ENCODE measurements at regions not wholly inside any gene's neighbourhood (a gene's known extent, or its start where the extent isn't known, plus 50 kb on each side); places are given as distances from the start of the nearest gene placed in this dataset.

GRCh38 chr7:25279705-25280104 is 51.4 kb upstream of the NPVF start:
- no peak for DNase-seq (ENCODE audit: low spot score)

GRCh38 chr7:25280181-25280580 is 51.9 kb upstream of the NPVF start:
- DNase-seq (ENCODE audit: low spot score), result no peak

GRCh38 chr7:25282194-25282593 is 53.9 kb upstream of the NPVF start:
- no peak for DNase-seq (ENCODE audit: low spot score)

- no peak for DNase-seq (ENCODE audit: low spot score)
These were observed 58.5 kb upstream of the NPVF start for GRCh38 chr7:25286756-25287155.

GRCh38 chr7:25287291-25287690 is 59.0 kb upstream of the NPVF start:
- no peak for DNase-seq (ENCODE audit: low spot score)

GRCh38 chr7:25288556-25289307 is 60.4 kb upstream of the NPVF start:
- DNase-seq (ENCODE audit: low spot score), result no peak

- DNase-seq (ENCODE audit: low spot score), result no peak
These were observed 61.2 kb upstream of the NPVF start for GRCh38 chr7:25289518-25289917.

- no peak for DNase-seq (ENCODE audit: low spot score)
These were observed 66.3 kb upstream of the NPVF start for GRCh38 chr7:25294624-25295023.

- DNase-seq (ENCODE audit: low spot score), result no peak
These were observed 67.1 kb upstream of the NPVF start for GRCh38 chr7:25295387-25295786.

- no peak for DNase-seq (ENCODE audit: low spot score)
These were observed 67.8 kb upstream of the NPVF start for GRCh38 chr7:25296086-25296485.

GRCh38 chr7:25297278-25297677 is 69.0 kb upstream of the NPVF start:
- no peak for DNase-seq (ENCODE audit: low spot score)

- no peak for DNase-seq (ENCODE audit: low spot score)
These were observed 75.2 kb upstream of the NPVF start for GRCh38 chr7:25303281-25304181.

- no peak for DNase-seq (ENCODE audit: low spot score)
These were observed 76.4 kb upstream of the NPVF start for GRCh38 chr7:25304691-25305090.

- DNase-seq (ENCODE audit: low spot score), result no peak
These were observed 77.5 kb upstream of the NPVF start for GRCh38 chr7:25305831-25306230.

GRCh38 chr7:25307624-25308023 is 79.3 kb upstream of the NPVF start:
- no peak for DNase-seq (ENCODE audit: low spot score)

GRCh38 chr7:25308246-25308645 is 80.0 kb upstream of the NPVF start:
- DNase-seq (ENCODE audit: low spot score), result no peak

GRCh38 chr7:25308906-25309705 is 80.8 kb upstream of the NPVF start:
- no peak for DNase-seq (ENCODE audit: low spot score)

GRCh38 chr7:25310896-25311295 is 82.6 kb upstream of the NPVF start:
- no peak for DNase-seq (ENCODE audit: low spot score)

GRCh38 chr7:25311346-25311745 is 83.1 kb upstream of the NPVF start:
- DNase-seq (ENCODE audit: low spot score), result no peak

GRCh38 chr7:25312968-25313367 is 84.7 kb upstream of the NPVF start:
- no peak for DNase-seq (ENCODE audit: low spot score)

GRCh38 chr7:25313526-25313925 is 85.2 kb upstream of the NPVF start:
- DNase-seq (ENCODE audit: low spot score), result no peak

- no peak for DNase-seq (ENCODE audit: low spot score)
These were observed 85.9 kb upstream of the NPVF start for GRCh38 chr7:25314094-25314730.

Measured in HuH-7.5 (cell line).